Prostate gland (tissue), 2 donors: ENCODE measurements at regions not wholly inside any gene's neighbourhood (a gene's known extent, or its start where the extent isn't known, plus 50 kb on each side); places are given as distances from the start of the nearest gene placed in this dataset.

Experiments used
- CTCF ChIP-seq, 4 experiments: fragments of 200-600 bp in 2 of 4; fragments of 450-650 bp in 2 of 4; sonication (generic) in 2 of 4; IDR thresholded peaks; 1 replicate in 3 of 4; 2 replicates in 1 of 4; pipeline ENCODE4 v1.5.1; 2016 to 2019; ENCODE audit warnings: antibody characterized with exemption in 4 of 4, mild to moderate bottlenecking in 2 of 4, moderate library complexity in 2 of 4
- POLR2AphosphoS5 ChIP-seq: sonication (generic); formaldehyde crosslinking; IDR thresholded peaks from one replicate; pipeline ENCODE4 v1.6.1; 2017; ENCODE audit warnings: antibody characterized with exemption

GRCh38 chr6:27662769-27663168 is 189.9 kb upstream of the ZNF184 start:
- no peak for TF ChIP-seq CTCF (IDR thresholded peaks at IDR 0.05)
- no peak for TF ChIP-seq POLR2AphosphoS5
